ENCODE measurements at regions not wholly inside any gene's neighbourhood (a gene's known extent, or its start where the extent isn't known, plus 50 kb on each side); places are given as distances from the start of the nearest gene placed in this dataset.
"Not testable (repeated sequence)": the region's sequence is repeated elsewhere in the genome, so short reads cannot be mapped to it uniquely, and the experiment has no call there.

GRCh38 chr4:60575336-60575735 lies 624.8 kb upstream of the ADGRL3 start:
- DNase-seq = no peak

GRCh38 chr4:60579335-60579734 lies 620.8 kb upstream of the ADGRL3 start:
- DNase-seq = no peak

- DNase-seq = no peak
These were observed 618.1 kb upstream of the ADGRL3 start for GRCh38 chr4:60581919-60582536.

GRCh38 chr4:60588556-60588955 lies 611.6 kb upstream of the ADGRL3 start:
- no peak for DNase-seq

- DNase-seq = no peak
These were observed 610.7 kb upstream of the ADGRL3 start for GRCh38 chr4:60589425-60589824.

GRCh38 chr4:60590116-60590515 lies 610.0 kb upstream of the ADGRL3 start:
- no peak for DNase-seq

- no peak for DNase-seq
These were observed 594.3 kb upstream of the ADGRL3 start for GRCh38 chr4:60605646-60606354.

- DNase-seq = no peak
These were observed 588.2 kb upstream of the ADGRL3 start for GRCh38 chr4:60611762-60612496.

GRCh38 chr4:60617731-60618130 lies 582.4 kb upstream of the ADGRL3 start:
- no peak for DNase-seq

GRCh38 chr4:60619531-60620305 lies 580.4 kb upstream of the ADGRL3 start:
- DNase-seq = no peak

GRCh38 chr4:60637976-60638375 lies 562.1 kb upstream of the ADGRL3 start:
- DNase-seq = no peak

- no peak for DNase-seq
These were observed 551.4 kb upstream of the ADGRL3 start for GRCh38 chr4:60648774-60649173.

- no peak for DNase-seq
These were observed 547.2 kb upstream of the ADGRL3 start for GRCh38 chr4:60652933-60653332.

GRCh38 chr4:60655356-60655755 lies 544.8 kb upstream of the ADGRL3 start:
- DNase-seq = no peak

- DNase-seq = no peak
These were observed 544.0 kb upstream of the ADGRL3 start for GRCh38 chr4:60656171-60656570.

- DNase-seq = no peak
These were observed 543.1 kb upstream of the ADGRL3 start for GRCh38 chr4:60657041-60657440.

GRCh38 chr4:60657807-60658206 lies 542.3 kb upstream of the ADGRL3 start:
- no peak for DNase-seq

- DNase-seq = no peak
These were observed 536.4 kb upstream of the ADGRL3 start for GRCh38 chr4:60663769-60664168.

- no peak for DNase-seq
These were observed 517.2 kb upstream of the ADGRL3 start for GRCh38 chr4:60682901-60683300.

GRCh38 chr4:60683357-60683756 lies 516.8 kb upstream of the ADGRL3 start:
- DNase-seq = no peak

GRCh38 chr4:60683973-60684372 lies 516.2 kb upstream of the ADGRL3 start:
- DNase-seq = no peak

GRCh38 chr4:60696062-60696461 lies 504.1 kb upstream of the ADGRL3 start:
- DNase-seq = not testable (repeated sequence)

- DNase-seq = no peak
These were observed 491.1 kb upstream of the ADGRL3 start for GRCh38 chr4:60709061-60709460.
